MM.1S (cell line): ENCODE measurements at regions not wholly inside any gene's neighbourhood (a gene's known extent, or its start where the extent isn't known, plus 50 kb on each side); places are given as distances from the start of the nearest gene placed in this dataset.

Experiments
- EZH2 ChIP-seq: fragments of 300-600 bp; sonication (generic); optimal IDR thresholded peaks from 2 replicates; pipeline ENCODE3; 2017; ENCODE audit warnings: low read depth, mild to moderate bottlenecking, antibody characterized with exemption, low read length, mixed read lengths
- EZH2phosphoT487 ChIP-seq: fragments of 300-600 bp; sonication (generic); IDR thresholded peaks from 2 replicates; pipeline ENCODE4 v1.6.1; 2018; ENCODE audit warnings: antibody characterized with exemption, low read length
- TF ChIP-seq, protein P1 (sequence below): fragments of 300-600 bp; sonication (generic); IDR thresholded peaks from 2 replicates; pipeline ENCODE4 v1.5.1; 2016; ENCODE audit warnings: antibody characterized with exemption, low read length, mixed read lengths

DNA sequence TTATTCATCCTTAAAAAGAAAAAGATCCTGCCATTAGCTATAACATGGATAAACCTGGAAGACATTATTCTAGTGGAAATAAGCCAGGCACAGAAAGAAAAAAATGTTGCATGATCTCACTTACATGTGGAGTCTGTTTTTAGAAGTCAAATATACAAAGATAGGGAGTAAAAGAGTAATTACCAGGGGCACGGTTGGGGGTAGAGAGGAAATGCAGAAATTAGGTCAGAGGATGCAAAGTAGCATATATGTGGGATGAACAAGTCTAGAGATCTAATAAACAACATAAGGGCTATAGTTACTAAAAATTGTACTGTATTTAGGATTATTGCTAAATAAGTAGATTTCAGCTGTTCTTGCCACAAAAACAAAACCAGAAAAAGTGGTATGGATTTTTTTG, 61.4 kb upstream of the CD53 start:
- TF ChIP-seq EZH2: no peak
- TF ChIP-seq, protein P1, sequence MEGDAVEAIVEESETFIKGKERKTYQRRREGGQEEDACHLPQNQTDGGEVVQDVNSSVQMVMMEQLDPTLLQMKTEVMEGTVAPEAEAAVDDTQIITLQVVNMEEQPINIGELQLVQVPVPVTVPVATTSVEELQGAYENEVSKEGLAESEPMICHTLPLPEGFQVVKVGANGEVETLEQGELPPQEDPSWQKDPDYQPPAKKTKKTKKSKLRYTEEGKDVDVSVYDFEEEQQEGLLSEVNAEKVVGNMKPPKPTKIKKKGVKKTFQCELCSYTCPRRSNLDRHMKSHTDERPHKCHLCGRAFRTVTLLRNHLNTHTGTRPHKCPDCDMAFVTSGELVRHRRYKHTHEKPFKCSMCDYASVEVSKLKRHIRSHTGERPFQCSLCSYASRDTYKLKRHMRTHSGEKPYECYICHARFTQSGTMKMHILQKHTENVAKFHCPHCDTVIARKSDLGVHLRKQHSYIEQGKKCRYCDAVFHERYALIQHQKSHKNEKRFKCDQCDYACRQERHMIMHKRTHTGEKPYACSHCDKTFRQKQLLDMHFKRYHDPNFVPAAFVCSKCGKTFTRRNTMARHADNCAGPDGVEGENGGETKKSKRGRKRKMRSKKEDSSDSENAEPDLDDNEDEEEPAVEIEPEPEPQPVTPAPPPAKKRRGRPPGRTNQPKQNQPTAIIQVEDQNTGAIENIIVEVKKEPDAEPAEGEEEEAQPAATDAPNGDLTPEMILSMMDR: no peak
- TF ChIP-seq EZH2phosphoT487: no peak
